UCSD-AML1 (cell line): ENCODE measurements at regions not wholly inside any gene's neighbourhood (a gene's known extent, or its start where the extent isn't known, plus 50 kb on each side); places are given as distances from the start of the nearest gene placed in this dataset.
A peak's percentile ranks its signal among the peaks of the same experiment; 100 is the strongest.
"Not testable (repeated sequence)": the region's sequence is repeated elsewhere in the genome, so short reads cannot be mapped to it uniquely, and the experiment has no call there.

Experiments
- DNase-seq: peaks from one replicate; lab custom pipeline; 2025; ENCODE audit not compliant: unreplicated experiment; lab: John Stamatoyannopoulos, UW

DNA sequence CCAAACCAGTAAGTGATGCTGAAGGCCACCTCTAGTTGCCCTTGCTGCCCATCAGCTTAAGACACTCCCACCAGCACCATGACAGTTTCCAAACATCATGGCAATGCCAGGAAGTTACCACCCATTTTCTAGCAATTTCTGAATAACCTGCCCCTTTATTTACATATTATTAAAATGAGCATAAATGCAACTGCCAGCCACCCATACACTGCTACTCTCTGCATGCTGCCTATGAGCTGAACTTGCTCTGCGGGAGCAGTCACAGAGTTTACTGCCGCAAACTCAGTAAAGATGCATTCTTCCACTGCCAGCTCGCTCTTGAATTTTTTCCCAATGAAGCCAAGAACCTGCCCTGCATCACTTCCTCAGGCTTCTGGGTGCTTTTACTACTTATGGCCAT lies 212.6 kb downstream of the SH2D4B start:
- DNase-seq: no peak

DNA sequence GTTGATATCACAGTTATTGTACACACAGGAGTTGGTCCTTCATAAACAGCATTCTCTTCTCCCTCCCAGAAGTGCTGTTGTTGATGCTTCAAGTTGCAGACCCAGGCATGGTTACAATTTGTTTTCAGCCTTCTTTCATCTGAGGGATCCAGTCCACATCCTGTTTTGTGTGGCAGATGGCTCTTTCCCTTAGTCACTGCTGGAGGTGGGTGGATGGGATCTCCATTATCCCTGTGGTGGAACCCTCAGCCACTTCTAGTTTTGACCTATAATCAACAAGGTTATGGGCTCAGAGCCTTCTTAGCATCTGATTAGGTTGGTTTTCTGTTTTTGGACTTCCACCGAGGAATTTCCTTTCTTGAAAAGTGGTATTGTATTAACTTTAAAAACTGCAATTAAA lies 214.2 kb downstream of the SH2D4B start:
- no peak for DNase-seq

DNA sequence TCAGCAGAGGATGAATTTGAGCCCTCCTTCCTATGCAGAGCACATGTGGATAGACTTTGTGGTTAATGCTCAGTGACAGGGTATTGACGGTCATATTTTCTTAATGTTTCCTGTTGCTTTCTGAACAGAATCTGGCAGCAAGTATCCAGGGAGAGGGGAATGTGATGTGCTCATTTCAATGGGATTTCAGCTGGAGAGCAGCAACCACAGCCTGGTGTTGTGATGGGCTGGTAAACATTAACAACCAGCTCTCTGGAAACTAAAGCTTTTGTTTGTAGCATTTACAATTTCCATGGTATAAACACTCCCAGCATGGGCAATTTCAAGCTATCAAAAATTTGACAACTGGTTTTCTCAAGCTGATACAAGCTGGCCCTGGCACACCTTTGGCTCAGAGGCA lies 215.9 kb downstream of the SH2D4B start:
- DNase-seq: no peak

DNA sequence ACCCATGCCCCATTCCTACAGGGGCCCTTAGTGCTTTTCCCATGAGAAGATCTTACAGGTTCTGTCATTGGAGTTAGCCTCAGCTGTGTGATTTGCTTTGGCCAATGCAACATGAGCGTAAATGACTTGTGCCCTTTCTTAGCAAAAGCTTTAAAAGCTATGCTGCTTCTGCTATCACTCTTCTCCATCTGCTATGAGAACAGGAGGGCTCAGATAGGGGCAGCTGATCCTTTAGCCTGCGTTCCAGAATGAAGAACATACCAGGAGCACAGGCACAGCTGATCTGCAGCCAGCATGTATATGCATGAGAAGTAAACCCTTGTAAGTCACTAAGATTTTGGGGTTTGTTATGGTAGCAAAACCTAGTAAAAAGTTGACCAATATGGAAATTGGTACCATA lies 218.2 kb downstream of the SH2D4B start:
- DNase-seq: no peak

DNA sequence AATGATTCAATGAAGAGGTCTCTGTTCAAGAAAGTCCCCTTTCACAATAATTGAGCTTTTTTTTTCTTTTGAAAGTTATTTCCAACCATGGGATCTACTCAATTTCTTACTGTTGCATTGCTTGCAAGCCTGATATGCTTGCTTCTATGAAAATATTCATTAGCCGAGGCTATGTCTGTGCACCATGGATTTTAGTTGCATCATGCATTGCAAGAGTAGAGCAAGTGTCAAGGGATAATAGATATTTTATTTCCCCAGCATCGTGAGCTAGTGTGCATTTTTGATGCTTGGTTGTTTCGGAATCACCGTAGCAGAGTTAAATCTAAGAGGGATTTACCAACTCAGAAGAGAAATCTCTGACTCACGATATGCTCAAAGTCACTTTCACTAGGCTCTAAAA lies 222.0 kb downstream of the SH2D4B start:
- DNase-seq: no peak

DNA sequence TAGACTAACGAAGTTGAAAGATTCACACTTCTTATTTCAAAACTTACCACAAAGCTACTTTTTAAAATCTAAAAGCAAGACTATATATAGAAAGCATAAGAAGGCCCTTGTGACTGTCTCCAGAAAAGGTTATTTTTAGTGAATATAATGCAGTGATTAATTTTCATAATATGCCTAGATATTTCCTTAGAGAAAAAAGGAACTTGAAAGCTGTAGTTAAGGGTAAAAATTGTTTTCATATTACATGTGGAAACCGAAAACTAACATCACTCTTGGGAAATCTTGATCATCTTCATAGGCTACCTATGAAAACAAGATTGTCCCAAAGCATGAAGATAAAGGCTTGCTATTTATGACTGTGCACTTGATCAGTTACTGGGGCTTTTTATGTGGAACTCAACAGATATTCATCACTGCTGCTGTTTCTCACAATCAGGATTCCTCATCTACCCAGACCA lies 223.2 kb downstream of the SH2D4B start:
- no peak for DNase-seq

DNA sequence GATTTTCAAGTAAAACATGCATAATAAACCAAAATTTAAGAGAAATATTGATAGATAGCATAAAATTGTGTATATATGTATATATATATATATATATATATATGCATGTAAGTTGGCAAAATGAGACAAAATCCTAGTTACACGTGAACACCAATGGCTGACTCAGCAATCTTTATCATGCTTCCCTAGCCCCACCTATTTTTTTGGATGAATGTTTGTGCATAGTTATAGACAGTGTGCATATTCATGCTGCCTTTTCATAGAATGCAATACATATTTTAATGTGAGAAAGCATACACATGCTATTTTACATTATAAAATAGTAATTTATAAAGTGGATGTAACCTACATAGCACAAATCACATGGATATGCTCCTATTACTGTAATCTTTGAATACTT lies 230.3 kb downstream of the SH2D4B start:
- no peak for DNase-seq

DNA sequence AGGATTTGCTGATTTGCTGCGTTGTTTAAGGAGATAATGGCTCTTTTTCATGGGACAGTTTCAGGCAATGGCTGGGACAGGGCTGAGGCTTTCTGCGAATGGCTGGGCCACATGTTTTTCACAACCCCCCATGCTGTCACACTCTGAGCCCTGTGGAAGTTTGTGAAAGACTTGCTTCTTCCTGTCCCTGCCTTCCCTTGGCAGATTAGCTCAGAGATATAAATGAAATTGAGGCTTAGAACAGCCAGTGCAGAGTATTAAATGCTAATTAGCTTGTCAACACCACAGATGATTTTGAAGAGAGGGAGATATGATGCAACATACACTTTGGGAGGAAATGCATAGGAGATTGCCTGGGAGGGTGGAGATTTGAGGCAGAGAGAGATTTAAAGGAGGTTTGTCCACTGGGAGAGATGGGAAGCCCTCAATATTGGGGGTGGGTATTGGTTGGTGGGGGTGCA lies 232.0 kb downstream of the SH2D4B start:
- DNase-seq: no peak

DNA sequence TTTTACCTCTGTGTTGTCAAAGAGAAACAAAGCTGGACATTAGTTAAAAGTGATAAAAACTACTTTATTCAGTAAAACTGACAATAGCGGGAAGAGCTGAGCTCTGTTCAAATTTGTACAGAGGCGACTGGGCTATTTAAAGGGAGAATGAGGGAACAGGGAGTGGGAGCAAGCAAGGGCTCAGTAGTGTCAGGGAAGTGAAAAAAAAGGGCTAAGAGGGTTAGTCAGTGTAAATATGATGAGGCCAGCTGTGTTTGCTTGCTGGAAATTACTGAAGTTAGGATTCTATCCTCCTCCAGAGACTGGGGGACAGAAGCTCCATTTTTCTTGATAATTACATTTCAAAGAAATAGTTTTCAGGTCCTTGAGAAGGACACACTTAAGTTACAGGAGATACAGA lies 232.5 kb downstream of the SH2D4B start:
- DNase-seq: no peak

DNA sequence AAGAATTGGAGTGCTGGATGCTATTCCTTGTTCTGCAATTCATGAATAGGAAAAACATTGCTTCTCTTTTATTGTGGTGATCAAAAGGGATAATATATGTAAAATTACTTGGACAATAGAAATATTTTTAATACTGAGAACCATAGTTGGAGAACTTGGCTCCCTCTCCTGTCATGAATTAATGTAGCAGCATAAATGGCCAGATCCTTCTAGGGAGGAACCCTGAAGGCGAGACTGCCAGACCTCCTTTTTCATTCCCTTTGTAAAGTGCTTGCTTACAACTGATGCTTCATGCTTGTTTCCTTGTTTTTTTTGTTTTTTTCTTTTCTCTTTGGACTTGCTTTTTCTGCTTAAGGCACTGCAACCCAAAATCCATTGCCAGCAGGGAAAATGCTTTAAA lies 233.6 kb downstream of the SH2D4B start:
- no peak for DNase-seq

DNA sequence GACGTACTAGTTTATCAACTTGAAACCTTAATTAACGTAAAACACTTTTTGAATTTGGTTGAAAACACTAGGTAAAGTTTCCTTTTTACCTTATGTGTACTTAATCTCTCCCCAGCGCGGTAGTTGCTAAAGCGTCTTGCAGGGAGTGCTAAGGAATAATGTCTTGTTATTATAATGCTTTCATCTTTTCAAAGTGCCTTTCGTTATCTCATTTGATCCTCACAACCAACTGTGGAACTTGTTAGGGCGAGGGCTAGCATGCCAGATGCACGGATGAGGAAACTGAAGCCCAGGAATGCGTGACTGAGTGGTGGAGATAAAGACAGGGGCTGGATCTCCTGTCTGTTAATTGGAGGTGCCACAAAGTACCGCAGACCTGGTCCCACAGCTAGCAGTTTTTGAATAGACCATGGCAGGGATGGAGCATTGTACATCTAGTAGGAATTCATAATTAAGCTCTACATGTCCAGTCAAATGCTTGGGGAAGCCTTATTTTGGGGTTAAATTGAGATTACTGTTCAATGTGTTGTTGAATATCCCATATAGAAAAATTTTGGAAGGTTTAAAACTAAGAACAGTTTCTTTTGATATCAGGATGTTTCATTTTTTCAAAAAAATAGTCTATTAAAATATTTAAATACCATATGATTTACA lies 234.3 kb downstream of the SH2D4B start:
- DNase-seq: no peak

DNA sequence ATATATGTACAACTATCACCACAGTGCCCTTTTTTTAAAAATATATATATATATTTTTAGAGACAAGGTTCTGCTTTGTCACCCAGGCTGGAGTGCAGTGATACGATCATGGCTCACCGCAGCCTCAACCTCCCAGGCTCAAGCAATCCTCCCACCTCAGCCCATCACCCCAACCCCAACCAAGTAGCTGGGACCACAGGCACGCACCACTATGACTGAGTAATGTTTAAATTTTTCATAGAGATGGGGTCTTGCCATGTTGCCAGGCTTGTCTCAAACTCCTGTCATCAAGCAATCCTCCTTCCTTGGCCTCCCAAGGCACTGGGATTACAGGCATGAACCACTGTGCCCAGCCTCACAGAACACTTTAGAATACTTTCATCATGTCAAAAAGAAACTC lies 234.9 kb downstream of the SH2D4B start:
- DNase-seq: no peak

DNA sequence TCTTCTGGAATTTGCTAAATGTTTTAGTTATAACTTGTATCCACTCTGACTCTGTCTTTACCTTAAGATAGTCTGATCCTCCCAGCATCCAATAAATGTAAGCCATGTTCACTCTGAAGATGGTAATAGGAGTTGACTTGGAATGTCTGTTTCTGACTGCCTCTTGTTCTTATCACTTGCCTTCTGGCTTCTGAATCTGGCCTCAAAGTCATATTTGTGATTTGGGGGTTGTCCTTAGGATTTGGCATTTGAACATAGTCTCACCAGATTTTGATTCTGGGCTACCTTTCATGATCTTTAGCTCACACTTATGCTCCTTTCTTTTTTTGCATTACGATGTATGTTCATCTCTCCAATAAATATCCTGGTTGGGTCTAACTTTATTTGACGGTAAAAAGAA lies 247.0 kb downstream of the SH2D4B start:
- DNase-seq: no peak

DNA sequence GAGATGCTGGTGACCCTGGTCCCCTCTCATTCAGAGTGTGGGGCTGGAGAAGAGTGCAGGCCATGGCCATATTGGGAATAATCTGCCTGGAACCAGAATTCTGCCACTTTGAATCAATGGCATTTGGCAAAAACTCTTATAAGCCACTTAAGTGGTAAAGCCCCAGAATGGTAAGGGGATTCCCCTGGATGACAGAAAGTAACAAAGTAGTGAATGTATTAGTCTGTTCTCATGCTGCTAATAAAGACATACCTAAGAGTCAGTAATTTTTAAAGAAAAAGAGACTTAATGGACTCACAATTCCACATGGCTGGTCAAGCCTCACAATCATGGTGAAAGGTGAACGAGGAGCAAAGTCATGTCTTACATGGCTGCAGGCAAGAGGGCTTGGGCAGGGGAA lies 248.6 kb downstream of the SH2D4B start:
- DNase-seq: no peak

DNA sequence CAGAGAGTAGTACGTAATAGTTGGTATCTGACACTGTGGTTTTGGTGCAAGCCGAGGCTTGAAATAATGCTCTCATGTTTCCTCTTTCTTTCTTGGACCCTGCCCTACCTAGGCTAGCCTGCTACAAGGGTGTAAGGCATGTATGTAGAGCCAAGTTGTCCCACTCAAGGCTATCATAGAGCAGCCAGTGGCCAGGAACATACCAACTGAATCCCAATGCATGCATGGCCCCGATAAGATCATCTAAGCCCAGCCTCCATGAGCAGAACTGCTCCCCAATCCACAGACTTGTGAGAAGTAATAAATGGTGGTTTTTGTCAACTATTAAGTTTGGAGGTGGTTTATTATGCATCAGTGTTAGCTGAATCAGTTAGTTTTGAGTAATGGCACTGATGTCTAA lies 250.2 kb downstream of the SH2D4B start:
- no peak for DNase-seq

DNA sequence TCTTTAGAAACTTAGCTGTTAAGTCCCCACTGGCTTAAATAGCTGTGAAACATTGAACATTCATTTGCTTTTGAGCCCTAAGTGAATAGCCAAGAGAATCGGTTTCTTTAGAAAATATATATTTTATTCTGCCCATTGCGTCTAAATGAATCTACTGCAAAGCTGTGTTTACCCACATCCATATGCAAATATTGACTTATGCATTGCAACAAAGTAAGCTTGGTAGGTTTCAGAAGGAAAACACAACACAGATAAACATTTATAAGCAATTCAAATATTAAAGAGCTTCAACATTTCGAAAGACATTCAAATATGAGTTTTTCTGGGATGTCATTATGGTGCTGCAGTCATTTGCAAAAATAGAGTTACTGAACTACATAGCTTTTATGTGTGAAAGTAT lies 257.3 kb downstream of the SH2D4B start:
- no peak for DNase-seq

DNA sequence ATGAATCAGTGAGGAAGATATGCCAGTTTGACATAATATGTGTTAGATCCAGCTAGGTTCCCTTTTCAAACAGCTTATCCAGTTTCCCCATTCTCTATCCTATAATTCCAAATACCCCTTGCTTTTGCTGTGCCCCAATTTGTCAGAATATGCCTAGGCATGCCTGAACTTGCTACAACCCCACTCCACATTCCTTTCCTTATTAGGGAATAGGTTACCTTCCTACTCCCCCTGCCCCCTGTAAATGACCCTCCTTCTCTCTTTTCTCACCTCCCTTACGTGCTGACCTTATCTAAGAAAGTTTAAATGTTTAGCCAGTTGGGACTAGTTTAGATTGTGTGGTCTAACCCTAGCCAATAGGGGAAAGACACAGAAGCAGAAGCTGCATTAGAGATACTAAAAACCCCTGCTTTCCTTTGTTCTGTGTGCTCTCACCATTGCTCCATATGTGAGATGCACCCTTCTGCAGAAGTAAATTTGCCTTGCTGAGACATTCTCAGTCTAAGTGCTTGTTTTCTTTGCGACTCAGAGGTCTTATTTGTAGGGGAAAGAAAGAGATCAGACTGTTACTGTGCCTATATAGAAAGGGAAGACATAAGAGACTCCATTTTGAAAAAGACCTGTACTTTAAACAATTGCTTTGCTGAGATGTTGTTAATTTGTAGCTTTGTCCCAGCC lies 267.8 kb downstream of the SH2D4B start:
- DNase-seq: no peak

DNA sequence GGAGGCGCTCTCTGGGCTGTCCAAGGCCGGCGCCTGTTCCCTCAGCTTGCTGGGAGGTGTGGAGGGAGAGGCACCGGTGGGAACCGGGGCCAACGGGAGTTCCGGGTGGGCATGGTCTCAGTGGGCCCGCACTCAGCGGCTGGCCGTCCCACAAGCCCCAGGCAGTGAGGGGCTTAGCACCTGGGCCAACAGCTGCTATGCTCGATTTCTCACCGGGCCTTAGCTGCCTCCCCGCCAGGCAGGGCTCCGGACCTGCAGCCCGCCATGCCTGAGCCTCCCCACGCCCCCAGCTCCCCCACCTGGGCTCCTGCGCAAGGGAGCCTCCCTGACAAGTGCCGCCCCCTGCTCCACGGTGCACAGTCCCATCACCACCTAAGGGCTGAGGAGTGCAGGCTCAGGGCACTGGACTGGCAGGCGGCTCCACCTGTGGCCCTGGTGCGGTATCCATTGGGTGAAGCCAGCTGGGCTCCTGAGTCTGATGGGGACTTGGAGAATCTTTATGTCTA lies 276.5 kb downstream of the SH2D4B start:
- no peak for DNase-seq

DNA sequence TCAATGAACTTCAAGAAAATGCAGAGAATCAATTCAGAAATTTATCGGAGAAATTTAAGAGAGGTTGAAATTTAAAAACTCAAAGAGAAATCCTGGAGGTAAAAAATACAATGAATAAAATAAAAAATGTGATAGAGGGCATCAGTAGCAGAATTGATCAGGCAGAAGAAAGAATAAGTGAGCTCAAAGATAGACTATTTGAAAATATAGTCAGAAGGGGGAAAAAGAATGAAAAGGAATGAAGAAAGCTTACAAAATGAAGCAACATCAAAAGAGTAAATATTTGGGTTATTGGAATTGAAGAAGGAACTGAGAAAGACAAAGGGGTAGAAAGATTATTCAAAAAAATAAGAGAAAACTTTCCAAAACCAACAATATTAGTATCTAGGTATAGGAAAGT lies 291.4 kb downstream of the SH2D4B start:
- DNase-seq: no peak

DNA sequence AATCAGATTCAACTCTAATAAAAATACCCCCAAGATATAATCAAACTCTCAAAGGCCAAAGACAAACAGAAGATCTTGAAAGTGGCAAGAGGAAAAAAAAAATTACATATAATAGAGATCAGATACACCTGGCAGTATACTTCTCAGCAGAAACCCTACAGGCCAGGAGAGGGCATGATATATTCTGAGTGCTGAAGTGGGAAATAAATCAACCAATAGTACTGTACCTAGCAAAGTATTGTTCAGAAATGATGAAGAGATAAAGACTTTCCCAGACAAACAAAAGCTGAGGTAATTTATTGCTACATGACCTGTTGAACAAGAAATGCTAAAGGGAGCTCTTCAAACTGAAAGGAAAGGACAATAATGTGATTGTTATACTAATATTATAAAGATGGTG lies 291.9 kb downstream of the SH2D4B start:
- no peak for DNase-seq

DNA sequence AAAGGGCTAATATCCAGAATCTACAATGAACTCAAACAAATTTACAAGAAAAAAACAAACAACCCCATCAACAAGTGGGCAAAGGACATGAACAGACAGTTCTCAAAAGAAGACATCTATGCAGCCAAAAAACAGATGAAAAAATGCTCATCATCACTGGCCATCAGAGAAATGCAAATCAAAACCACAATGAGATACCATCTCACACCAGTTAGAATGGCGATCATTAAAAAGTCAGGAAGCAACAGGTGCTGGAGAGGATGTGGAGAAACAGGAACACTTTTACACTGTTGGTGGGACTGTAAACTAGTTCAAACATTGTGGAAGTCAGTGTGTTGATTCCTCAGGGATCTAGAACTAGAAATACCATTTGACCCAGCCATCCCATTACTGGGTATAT lies 295.0 kb downstream of the SH2D4B start:
- not testable (repeated sequence) for DNase-seq

DNA sequence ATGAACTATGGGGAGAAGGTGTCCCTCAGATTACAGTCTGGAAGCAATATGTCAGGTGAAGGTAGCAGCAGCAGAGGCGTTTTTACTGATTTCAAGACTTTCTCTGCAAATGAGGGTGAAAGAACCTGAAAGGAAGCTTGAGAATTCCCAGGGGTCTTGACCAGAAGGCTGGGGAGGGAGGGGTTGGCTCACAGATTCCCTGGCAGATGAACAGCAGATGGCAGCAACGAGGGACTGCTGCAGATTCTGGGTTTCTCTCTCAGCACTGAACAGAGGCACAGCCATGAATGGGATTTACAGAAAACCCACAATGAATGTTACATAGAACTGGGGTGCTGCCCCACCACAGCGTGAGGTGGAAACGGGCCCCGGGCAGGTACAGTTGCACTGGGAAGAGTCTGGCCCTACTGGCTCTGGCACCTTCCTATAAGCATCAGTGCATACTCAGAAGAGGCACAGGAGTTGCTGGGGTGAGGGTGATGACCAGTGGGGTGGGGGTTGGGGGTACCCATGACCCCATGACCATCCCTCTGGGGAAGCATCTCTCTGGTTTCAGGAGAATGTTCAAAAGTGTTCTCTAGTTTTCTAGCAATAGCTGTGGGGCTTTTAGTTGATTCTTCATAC lies 317.8 kb downstream of the SH2D4B start:
- peak; percentile 13 for DNase-seq
